GM21528 (cell line): ENCODE measurements at regions not wholly inside any gene's neighbourhood (a gene's known extent, or its start where the extent isn't known, plus 50 kb on each side); places are given as distances from the start of the nearest gene placed in this dataset.
"Not testable (repeated sequence)": the region's sequence is repeated elsewhere in the genome, so short reads cannot be mapped to it uniquely, and the experiment has no call there.

Source experiments
- ATAC-seq: cut with Tn5 transposase; IDR thresholded peaks from one replicate; pipeline ENCODE4 v1.9.1; 2021; ENCODE audit warnings: mild to moderate bottlenecking, moderate library complexity; ENCODE audit not compliant: unreplicated experiment, low FRiP score

- ATAC-seq = no peak
Observed at GRCh38 chr6:23663096-23663495, 462.9 kb upstream of the NRSN1 start.

GRCh38 chr6:23663652-23664051, 462.4 kb upstream of the NRSN1 start:
- no peak for ATAC-seq

GRCh38 chr6:23665911-23666310, 460.1 kb upstream of the NRSN1 start:
- ATAC-seq = not testable (repeated sequence)

GRCh38 chr6:23672737-23673136, 453.3 kb upstream of the NRSN1 start:
- no peak for ATAC-seq

GRCh38 chr6:23678626-23679025, 447.4 kb upstream of the NRSN1 start:
- no peak for ATAC-seq

- ATAC-seq = no peak
Observed at GRCh38 chr6:23681743-23682142, 444.3 kb upstream of the NRSN1 start.

GRCh38 chr6:23688650-23689049, 437.4 kb upstream of the NRSN1 start:
- no peak for ATAC-seq

GRCh38 chr6:23690453-23691049, 435.5 kb upstream of the NRSN1 start:
- no peak for ATAC-seq

GRCh38 chr6:23692184-23692583, 433.8 kb upstream of the NRSN1 start:
- ATAC-seq = no peak

GRCh38 chr6:23696992-23697391, 429.0 kb upstream of the NRSN1 start:
- ATAC-seq = no peak

GRCh38 chr6:23704479-23705052, 421.4 kb upstream of the NRSN1 start:
- ATAC-seq = no peak

GRCh38 chr6:23705697-23706096, 420.3 kb upstream of the NRSN1 start:
- ATAC-seq = no peak

GRCh38 chr6:23712756-23713155, 413.3 kb upstream of the NRSN1 start:
- ATAC-seq = no peak

GRCh38 chr6:23713211-23713610, 412.8 kb upstream of the NRSN1 start:
- no peak for ATAC-seq

GRCh38 chr6:23728707-23729106, 397.3 kb upstream of the NRSN1 start:
- ATAC-seq = no peak

GRCh38 chr6:23731609-23732008, 394.4 kb upstream of the NRSN1 start:
- ATAC-seq = no peak

- ATAC-seq = no peak
Observed at GRCh38 chr6:23732521-23732920, 393.5 kb upstream of the NRSN1 start.

- no peak for ATAC-seq
Observed at GRCh38 chr6:23735151-23735550, 390.9 kb upstream of the NRSN1 start.

- no peak for ATAC-seq
Observed at GRCh38 chr6:23736577-23736976, 389.4 kb upstream of the NRSN1 start.

GRCh38 chr6:23747239-23747638, 378.8 kb upstream of the NRSN1 start:
- no peak for ATAC-seq

- no peak for ATAC-seq
Observed at GRCh38 chr6:23752414-23752813, 373.6 kb upstream of the NRSN1 start.

- no peak for ATAC-seq
Observed at GRCh38 chr6:23754197-23754596, 371.8 kb upstream of the NRSN1 start.

GRCh38 chr6:23775127-23775526, 350.9 kb upstream of the NRSN1 start:
- no peak for ATAC-seq
